ENCODE measurements at regions not wholly inside any gene's neighbourhood (a gene's known extent, or its start where the extent isn't known, plus 50 kb on each side); places are given as distances from the start of the nearest gene placed in this dataset.
"Not testable (repeated sequence)": the region's sequence is repeated elsewhere in the genome, so short reads cannot be mapped to it uniquely, and the experiment has no call there.

GRCh38 chr18:70553936-70554260 is 265.1 kb downstream of the SOCS6 start:
- DNase-seq (ENCODE audit: low read depth) (no peak), FAIRE-seq (no peak)

GRCh38 chr18:70553245-70553935 is 264.5 kb downstream of the SOCS6 start:
- FAIRE-seq (no peak), DNase-seq (ENCODE audit: low read depth) (no peak)
- Histone ChIP-seq H3K36me3 (ENCODE audit: control insufficient read depth, insufficient read depth, low read length) (no peaks in the 10 kb centered on the region), H3K27me3 (ENCODE audit: control insufficient read depth, insufficient read depth, low read length) (no peaks in the 10 kb centered on the region), H3K4me3 (ENCODE audit: low read depth, low read length) (no peak overlapping the region)
- no peak for TF ChIP-seq CTCF (IDR thresholded peaks at IDR 0.05; ENCODE audit: insufficient read depth, low read length, severe bottlenecking)

More at GRCh38 chr18:70553936-70554260, 265.1 kb downstream of the SOCS6 start:
- no peak overlapping the region for H3K4me3 ChIP-seq (ENCODE audit: low read depth, low read length)
- no peak for TF ChIP-seq CTCF (IDR thresholded peaks at IDR 0.05; ENCODE audit: insufficient read depth, low read length, severe bottlenecking)
- no peaks in the 10 kb centered on the region for H3K36me3 ChIP-seq (ENCODE audit: control insufficient read depth, insufficient read depth, low read length)
- H3K27me3 ChIP-seq (ENCODE audit: control insufficient read depth, insufficient read depth, low read length): no peaks in the 10 kb centered on the region

GRCh38 chr18:70536370-70537062 is 247.7 kb downstream of the SOCS6 start:
- no peak for FAIRE-seq
- DNase-seq (ENCODE audit: low read depth): no peak
- no peaks in the 10 kb centered on the region for H3K27me3 ChIP-seq (ENCODE audit: control insufficient read depth, insufficient read depth, low read length)
- H3K4me3 ChIP-seq (ENCODE audit: low read depth, low read length): no peak overlapping the region
- H3K36me3 ChIP-seq (ENCODE audit: control insufficient read depth, insufficient read depth, low read length): no peaks in the 10 kb centered on the region
- no peak for TF ChIP-seq CTCF (IDR thresholded peaks at IDR 0.05; ENCODE audit: insufficient read depth, low read length, severe bottlenecking)

- FAIRE-seq (no peak), DNase-seq (ENCODE audit: low read depth) (no peak)
- H3K4me3 ChIP-seq (ENCODE audit: low read depth, low read length): no peak overlapping the region
Measured at GRCh38 chr18:70535041-70535440, 246.2 kb downstream of the SOCS6 start.

GRCh38 chr18:70525322-70525721 is 236.5 kb downstream of the SOCS6 start:
- H3K36me3 ChIP-seq (ENCODE audit: control insufficient read depth, insufficient read depth, low read length); DNase-seq (ENCODE audit: low read depth); FAIRE-seq; H3K27me3 ChIP-seq (ENCODE audit: control insufficient read depth, insufficient read depth, low read length); H3K4me3 ChIP-seq (ENCODE audit: low read depth, low read length): not testable (repeated sequence)

More at GRCh38 chr18:70535041-70535440, 246.2 kb downstream of the SOCS6 start:
- no peak for TF ChIP-seq CTCF (IDR thresholded peaks at IDR 0.05; ENCODE audit: insufficient read depth, low read length, severe bottlenecking)
- Histone ChIP-seq H3K36me3 (ENCODE audit: control insufficient read depth, insufficient read depth, low read length) (no peaks in the 10 kb centered on the region), H3K27me3 (ENCODE audit: control insufficient read depth, insufficient read depth, low read length) (no peaks in the 10 kb centered on the region)

- DNase-seq (ENCODE audit: low read depth) (no peak), FAIRE-seq (no peak)
- H3K4me3 ChIP-seq (ENCODE audit: low read depth, low read length): no peak overlapping the region
- no peaks in the 10 kb centered on the region for H3K27me3 ChIP-seq (ENCODE audit: control insufficient read depth, insufficient read depth, low read length)
- no peaks in the 10 kb centered on the region for H3K36me3 ChIP-seq (ENCODE audit: control insufficient read depth, insufficient read depth, low read length)
- TF ChIP-seq CTCF (IDR thresholded peaks at IDR 0.05; ENCODE audit: insufficient read depth, low read length, severe bottlenecking): no peak
Measured at GRCh38 chr18:70523792-70524182, 234.9 kb downstream of the SOCS6 start.
